ENCODE measurements at regions not wholly inside any gene's neighbourhood (a gene's known extent, or its start where the extent isn't known, plus 50 kb on each side); places are given as distances from the start of the nearest gene placed in this dataset.

GRCh38 chr5:153136910-153137614 is 353.4 kb upstream of the GRIA1 start:
- no peak for DNase-seq

- DNase-seq, result no peak
Measured at GRCh38 chr5:153147891-153148623, 342.4 kb upstream of the GRIA1 start.

- no peak for DNase-seq
Measured at GRCh38 chr5:153148624-153148976, 341.9 kb upstream of the GRIA1 start.

- DNase-seq, result no peak
Measured at GRCh38 chr5:153151558-153151957, 338.9 kb upstream of the GRIA1 start.

- no peak for DNase-seq
Measured at GRCh38 chr5:153153086-153153485, 337.4 kb upstream of the GRIA1 start.

- DNase-seq, result no peak
Measured at GRCh38 chr5:153157156-153157555, 333.3 kb upstream of the GRIA1 start.

GRCh38 chr5:153158608-153159007 is 331.9 kb upstream of the GRIA1 start:
- DNase-seq, result no peak

- no peak for DNase-seq
Measured at GRCh38 chr5:153159616-153160015, 330.9 kb upstream of the GRIA1 start.

GRCh38 chr5:153168241-153168640 is 322.2 kb upstream of the GRIA1 start:
- DNase-seq, result no peak

- DNase-seq, result no peak
Measured at GRCh38 chr5:153187503-153187902, 303.0 kb upstream of the GRIA1 start.

- no peak for DNase-seq
Measured at GRCh38 chr5:153206361-153206760, 284.1 kb upstream of the GRIA1 start.

- no peak for DNase-seq
Measured at GRCh38 chr5:153209016-153209415, 281.5 kb upstream of the GRIA1 start.

GRCh38 chr5:153209687-153210086 is 280.8 kb upstream of the GRIA1 start:
- no peak for DNase-seq

GRCh38 chr5:153211076-153211475 is 279.4 kb upstream of the GRIA1 start:
- DNase-seq, result no peak

GRCh38 chr5:153212471-153212870 is 278.0 kb upstream of the GRIA1 start:
- no peak for DNase-seq

GRCh38 chr5:153222936-153223335 is 267.5 kb upstream of the GRIA1 start:
- DNase-seq, result no peak

GRCh38 chr5:153223376-153223775 is 267.1 kb upstream of the GRIA1 start:
- DNase-seq, result no peak

GRCh38 chr5:153224651-153225050 is 265.8 kb upstream of the GRIA1 start:
- no peak for DNase-seq

GRCh38 chr5:153233933-153234332 is 256.5 kb upstream of the GRIA1 start:
- no peak for DNase-seq

- DNase-seq, result no peak
Measured at GRCh38 chr5:153236319-153236718, 254.2 kb upstream of the GRIA1 start.

GRCh38 chr5:153237671-153238332 is 252.7 kb upstream of the GRIA1 start:
- no peak for DNase-seq

GRCh38 chr5:153257381-153257780 is 233.1 kb upstream of the GRIA1 start:
- no peak for DNase-seq

- DNase-seq, result no peak
Measured at GRCh38 chr5:153258469-153258868, 232.0 kb upstream of the GRIA1 start.

GRCh38 chr5:153267506-153267905 is 223.0 kb upstream of the GRIA1 start:
- DNase-seq, result no peak
